Liver (tissue), 3 donors: ENCODE measurements at regions not wholly inside any gene's neighbourhood (a gene's known extent, or its start where the extent isn't known, plus 50 kb on each side); places are given as distances from the start of the nearest gene placed in this dataset.

ENCODE experiments used
- CTCF ChIP-seq: fragments of 150-350 bp; IDR thresholded peaks from 2 replicates; pipeline ENCODE4 v1.5.1; 2017; ENCODE audit warnings: improper control_type of control experiment, low read depth, low read length; ENCODE audit not compliant: missing input control
- GABPA ChIP-seq, 2 donors: IDR thresholded peaks in 1 of 2; conservative IDR thresholded peaks in 1 of 2; 2 replicates each; pipeline ENCODE4 v1.6.1; 2016; ENCODE audit warnings: antibody characterized with exemption in 2 of 2, mild to moderate bottlenecking in 1 of 2, moderate library complexity in 1 of 2
- HNF4G ChIP-seq: IDR thresholded peaks from 2 replicates; pipeline ENCODE4 v1.6.1; 2016; ENCODE audit warnings: antibody characterized with exemption
- SP1 ChIP-seq: IDR thresholded peaks from 2 replicates; pipeline ENCODE4 v1.6.1; 2018; ENCODE audit warnings: antibody characterized with exemption, mild to moderate bottlenecking
- YY1 ChIP-seq: IDR thresholded peaks from 2 replicates; pipeline ENCODE4 v1.6.1; 2016; ENCODE audit warnings: antibody characterized with exemption, mild to moderate bottlenecking
- donor health status: healthy.
- donor health status: healthy.

GRCh38 chr1:22374001-22374400 is 77.7 kb upstream of the ZBTB40 start:
- TF ChIP-seq GABPA (IDR thresholded peaks at IDR 0.05 in 1 of 2, conservative IDR thresholded peaks at IDR 0.05 in 1 of 2): no peak
- TF ChIP-seq CTCF: no peak
- TF ChIP-seq YY1: no peak
- no peak for TF ChIP-seq SP1
- TF ChIP-seq HNF4G: no peak
